Heart left ventricle (tissue), 13 donors: ENCODE measurements at regions not wholly inside any gene's neighbourhood (a gene's known extent, or its start where the extent isn't known, plus 50 kb on each side); places are given as distances from the start of the nearest gene placed in this dataset.
"Not testable (repeated sequence)": the region's sequence is repeated elsewhere in the genome, so short reads cannot be mapped to it uniquely, and the experiment has no call there.

Experiments
- CTCF ChIP-seq, 12 donors: fragments of 200-600 bp; sonication (generic) in 4 of 12; IDR thresholded peaks; one replicate each; pipeline versions ENCODE4 v1.5.0 to v1.8.0; 2018 to 2022; ENCODE audit warnings: antibody characterized with exemption in 12 of 12, mild to moderate bottlenecking in 5 of 12
- POLR2A ChIP-seq, 2 donors: fragments of 450-650 bp; IDR thresholded peaks; one replicate each; pipeline ENCODE4 v1.6.1; 2017; ENCODE audit warnings: antibody characterized with exemption in 2 of 2, mild to moderate bottlenecking in 2 of 2, moderate library complexity in 2 of 2
- donor health status: ischemic (EF 13 %, LVEDD 7.1; RV severe dilation, severe dysfunction).
- donor health status: DM: no; HTN: yes; CAD: no.
- donor health status: DM: no; HTN: no; CAD: no.
- donor health status: ischemic (EF 25% LVEDD 6.9; RV normal size, moderate dysfunction).
- donor health status: ischemic (EF 25% LVEDD 5.7; RV mildly dilated, moderate dysfunction).
- donor health status: ischemic (EF 35%, LVEDD 5.7; RV mildly dilated, moderate dysfunction).
- donor health status: nonischemic (EF 11% LVEDD 7.7; RV severe dilation, severe dysfunction).
- donor health status: DM: yes; HTN: yes; CAD: no.
- donor health status: PGD.
- donor health status: ischemic (EF 29% LVEDD 5.4; RV normal size, mild dysfunction).
- donor health status: nonischemic (EF 23%, LVEDD 6.1; RV moderate dilation, normal function).

DNA sequence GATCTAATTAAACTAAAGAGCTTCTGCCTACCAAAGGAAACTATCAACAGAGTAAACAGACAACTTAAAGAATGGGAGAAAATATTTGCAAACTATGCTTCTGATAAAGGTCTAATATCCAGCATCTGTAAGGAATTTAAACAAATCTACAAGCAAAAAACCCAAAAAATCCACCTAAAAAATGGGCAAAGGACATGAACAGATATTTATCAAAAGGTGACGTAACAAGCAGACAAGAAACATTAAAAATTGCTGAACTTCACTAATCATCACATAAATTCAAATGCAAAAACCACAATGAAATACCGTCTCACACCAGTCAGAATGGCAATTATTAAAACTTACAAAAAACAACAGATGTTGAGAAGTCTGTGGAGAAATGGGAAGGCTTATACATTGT lies 498.6 kb upstream of the TPTE start:
- not testable (repeated sequence) for TF ChIP-seq CTCF, POLR2A (IDR thresholded peaks at IDR 0.05)
